ENCODE measurements at regions not wholly inside any gene's neighbourhood (a gene's known extent, or its start where the extent isn't known, plus 50 kb on each side); places are given as distances from the start of the nearest gene placed in this dataset.

DNA sequence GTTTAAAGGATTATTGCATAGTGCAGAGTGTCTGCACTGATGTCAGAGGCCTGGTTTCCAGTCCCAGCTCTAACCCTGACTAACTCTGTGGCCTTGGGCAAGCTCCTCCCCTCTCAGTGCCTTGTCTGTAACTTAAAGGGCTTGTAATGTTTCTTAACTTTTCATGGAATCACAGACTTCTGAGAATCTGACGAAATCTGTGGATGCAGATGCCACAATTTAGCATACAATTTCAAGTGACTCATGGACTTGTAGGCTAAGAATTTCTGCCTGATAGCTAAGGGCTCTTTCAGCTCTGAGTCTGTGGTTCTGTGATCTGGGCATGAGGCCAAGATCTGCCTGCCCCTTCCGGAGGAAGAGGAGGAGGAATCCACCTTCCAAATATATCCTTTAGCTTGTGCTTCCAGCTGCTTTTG is 236.9 kb downstream of the AR start:
- DNase-seq, result peak; percentile 72
- Histone ChIP-seq H3K4me3 (no peak overlapping the region), H3K27me3 (no peaks in the 10 kb centered on the region), H3K4me1 (peaks cover 11% of the 10 kb centered on the region), H3K9me3 (no peaks in the 10 kb centered on the region), H3K27ac (peak overlapping the region; percentile 63), H3K36me3 (no peaks in the 10 kb centered on the region)
- intact Hi-C loops (cut with DNase I), result no loop called here
- TF ChIP-seq, protein P1, sequence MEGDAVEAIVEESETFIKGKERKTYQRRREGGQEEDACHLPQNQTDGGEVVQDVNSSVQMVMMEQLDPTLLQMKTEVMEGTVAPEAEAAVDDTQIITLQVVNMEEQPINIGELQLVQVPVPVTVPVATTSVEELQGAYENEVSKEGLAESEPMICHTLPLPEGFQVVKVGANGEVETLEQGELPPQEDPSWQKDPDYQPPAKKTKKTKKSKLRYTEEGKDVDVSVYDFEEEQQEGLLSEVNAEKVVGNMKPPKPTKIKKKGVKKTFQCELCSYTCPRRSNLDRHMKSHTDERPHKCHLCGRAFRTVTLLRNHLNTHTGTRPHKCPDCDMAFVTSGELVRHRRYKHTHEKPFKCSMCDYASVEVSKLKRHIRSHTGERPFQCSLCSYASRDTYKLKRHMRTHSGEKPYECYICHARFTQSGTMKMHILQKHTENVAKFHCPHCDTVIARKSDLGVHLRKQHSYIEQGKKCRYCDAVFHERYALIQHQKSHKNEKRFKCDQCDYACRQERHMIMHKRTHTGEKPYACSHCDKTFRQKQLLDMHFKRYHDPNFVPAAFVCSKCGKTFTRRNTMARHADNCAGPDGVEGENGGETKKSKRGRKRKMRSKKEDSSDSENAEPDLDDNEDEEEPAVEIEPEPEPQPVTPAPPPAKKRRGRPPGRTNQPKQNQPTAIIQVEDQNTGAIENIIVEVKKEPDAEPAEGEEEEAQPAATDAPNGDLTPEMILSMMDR (IDR thresholded peaks at IDR 0.05), result no peak
- peak; percentile 89 for ATAC-seq

DNA sequence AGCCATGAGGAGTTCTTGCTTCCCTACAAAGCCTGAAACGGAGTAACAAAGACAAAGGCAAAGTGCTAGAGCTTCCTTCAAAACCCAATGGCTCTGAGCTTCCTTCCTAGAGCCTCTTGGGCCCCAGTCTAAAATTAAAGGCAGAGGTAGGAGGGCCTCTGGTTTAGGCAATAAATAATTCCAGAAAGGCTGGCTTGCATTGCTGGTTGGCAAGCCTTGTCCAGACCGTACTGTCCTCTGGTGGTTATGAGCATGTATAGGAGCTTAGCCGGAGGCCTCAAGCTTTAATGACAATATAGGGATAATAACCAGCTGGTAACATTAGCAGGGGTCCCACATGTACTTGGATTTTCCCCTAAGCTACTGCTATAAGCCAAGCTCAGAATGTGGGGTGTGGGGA is 237.3 kb downstream of the AR start:
- ATAC-seq (peak; percentile 46), DNase-seq (no peak)
- no peaks in the 10 kb centered on the region for H3K36me3 ChIP-seq
- no peak overlapping the region for H3K4me3 ChIP-seq
- peaks cover 11% of the 10 kb centered on the region for H3K4me1 ChIP-seq
- intact Hi-C loops (cut with DNase I), result no loop called here
- no peaks in the 10 kb centered on the region for H3K27me3 ChIP-seq
- TF ChIP-seq, protein P1 (IDR thresholded peaks at IDR 0.05), result peak; percentile 26
- peak overlapping the region; percentile 63 for H3K27ac ChIP-seq
- H3K9me3 ChIP-seq, result no peaks in the 10 kb centered on the region

DNA sequence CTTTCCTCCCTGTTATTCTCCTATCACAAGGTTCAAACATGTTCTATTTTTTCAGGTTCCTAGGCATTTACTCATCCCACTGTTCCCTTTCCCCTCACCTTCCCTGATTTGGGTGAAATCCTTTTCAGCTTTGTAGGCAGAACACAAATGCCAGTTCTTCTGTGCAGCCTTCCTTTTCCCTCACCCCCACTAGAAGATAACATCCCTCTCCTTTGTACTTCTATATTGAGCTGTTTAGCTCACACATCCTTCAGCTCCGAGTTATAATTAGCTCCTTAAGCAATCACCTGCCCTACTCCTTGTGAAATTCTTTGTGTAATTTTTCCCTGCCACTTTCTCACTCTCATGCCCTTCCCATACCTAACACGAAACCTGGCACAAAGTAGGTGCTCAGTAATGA is 240.9 kb downstream of the AR start:
- no peaks in the 10 kb centered on the region for H3K27me3 ChIP-seq
- TF ChIP-seq, protein P1 (IDR thresholded peaks at IDR 0.05), result no peak
- DNase-seq (no peak), ATAC-seq (no peak)
- H3K27ac ChIP-seq, result no peak overlapping the region
- no peaks in the 10 kb centered on the region for H3K9me3 ChIP-seq
- no peak overlapping the region for H3K4me3 ChIP-seq
- peaks cover 11% of the 10 kb centered on the region for H3K4me1 ChIP-seq
- intact Hi-C loops (cut with DNase I), result no loop called here
- H3K36me3 ChIP-seq, result no peaks in the 10 kb centered on the region

DNA sequence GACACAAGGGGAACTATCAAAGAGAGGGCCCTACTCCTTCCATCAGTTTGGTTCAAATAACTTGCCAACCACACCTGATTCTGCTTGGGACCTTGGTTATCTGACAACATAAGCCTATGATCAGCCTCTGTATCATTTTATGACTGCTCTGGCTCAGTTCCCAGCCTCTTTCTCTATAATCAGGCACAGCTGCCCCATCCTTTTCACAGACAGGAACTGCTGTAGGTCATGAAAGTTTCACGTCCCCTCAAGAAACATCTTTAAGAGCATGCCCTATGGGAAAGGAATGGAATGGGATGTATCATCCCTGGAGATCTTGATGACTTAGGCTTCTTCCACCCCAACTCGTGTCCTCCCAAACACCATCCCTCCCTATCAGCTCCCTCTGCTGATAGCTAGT is 243.4 kb downstream of the AR start:
- no peak for DNase-seq
- intact Hi-C loops (cut with DNase I), result no loop called here
- Histone ChIP-seq H3K27me3 (no peaks in the 10 kb centered on the region), H3K9me3 (no peaks in the 10 kb centered on the region), H3K4me3 (no peak overlapping the region), H3K4me1 (no peaks in the 10 kb centered on the region), H3K36me3 (no peaks in the 10 kb centered on the region), H3K27ac (no peak overlapping the region)
- no peak for ATAC-seq
- TF ChIP-seq, protein P1 (IDR thresholded peaks at IDR 0.05), result no peak

DNA sequence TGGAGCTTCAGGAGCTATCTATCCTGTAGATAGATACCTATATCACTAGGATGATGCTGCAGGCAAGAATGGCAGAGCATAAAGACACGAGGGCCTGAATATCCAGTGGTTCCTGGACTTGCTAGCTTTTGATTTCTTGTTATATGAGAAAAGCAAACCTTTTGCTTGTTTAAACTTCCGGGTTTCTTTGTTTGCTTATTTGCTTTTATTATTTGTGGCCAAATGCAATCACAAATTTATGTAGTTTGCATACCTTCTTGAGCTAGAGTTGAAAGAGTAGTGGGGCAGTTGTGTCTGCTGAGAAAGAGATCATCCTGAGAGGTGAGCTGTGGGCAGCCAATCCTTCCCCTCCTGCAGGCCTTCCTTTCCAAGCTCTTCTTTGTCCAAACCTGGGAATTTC is 245.7 kb downstream of the AR start:
- H3K9me3 ChIP-seq, result no peaks in the 10 kb centered on the region
- no peaks in the 10 kb centered on the region for H3K27me3 ChIP-seq
- intact Hi-C loops (cut with DNase I), result no loop called here
- no peaks in the 10 kb centered on the region for H3K4me1 ChIP-seq
- no peak overlapping the region for H3K4me3 ChIP-seq
- TF ChIP-seq, protein P1 (IDR thresholded peaks at IDR 0.05), result no peak
- no peaks in the 10 kb centered on the region for H3K36me3 ChIP-seq
- no peak overlapping the region for H3K27ac ChIP-seq
- ATAC-seq (no peak), DNase-seq (no peak)
